ENCODE measurements at regions not wholly inside any gene's neighbourhood (a gene's known extent, or its start where the extent isn't known, plus 50 kb on each side); places are given as distances from the start of the nearest gene placed in this dataset.

DNA sequence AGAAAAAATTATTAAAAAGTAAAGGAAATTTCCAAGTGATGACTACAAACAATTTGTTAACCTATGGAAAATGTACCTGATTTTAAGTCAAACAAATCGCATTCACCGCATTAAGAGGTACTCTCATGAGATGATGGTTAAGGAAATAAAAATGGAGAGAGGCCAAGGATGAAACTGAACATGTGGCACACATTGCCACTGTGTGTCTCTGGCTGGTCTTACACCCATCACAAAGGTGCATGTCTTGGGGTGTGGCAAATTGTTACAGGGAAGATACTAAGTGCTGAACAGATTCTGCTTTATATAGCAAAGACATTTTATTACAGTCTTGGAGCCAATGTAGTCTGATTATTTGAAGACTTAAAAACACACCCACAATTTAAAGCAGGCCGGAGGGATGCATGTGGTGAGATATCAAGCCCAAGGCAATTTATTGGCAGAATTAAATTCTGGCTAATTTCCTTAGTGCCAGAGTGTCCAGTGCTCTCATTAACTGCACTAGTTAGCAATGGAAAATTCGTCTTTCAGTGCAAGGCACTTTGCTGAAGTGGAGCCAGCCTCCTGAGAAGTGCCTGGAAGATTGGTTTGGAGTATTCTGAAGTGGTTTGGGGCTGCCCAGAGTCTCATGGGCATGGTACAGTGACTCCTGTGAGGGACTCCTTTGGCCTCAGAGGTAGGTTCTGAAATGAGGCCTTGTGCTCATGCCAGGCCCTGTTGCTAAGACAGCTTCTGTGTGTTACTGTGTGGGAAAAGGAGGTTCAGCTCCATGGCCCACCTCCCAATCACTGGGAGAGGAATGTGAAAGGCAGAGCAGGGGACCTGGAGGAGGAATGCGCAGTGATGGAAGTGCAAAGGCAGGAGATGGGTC lies 166.9 kb downstream of the BRMS1L start (continued):
- TF ChIP-seq RXRA (IDR thresholded peaks at IDR 0.05; ENCODE audit: borderline replicate concordance, low read depth) = no peak
- TF ChIP-seq FOSL2 (IDR thresholded peaks at IDR 0.05; ENCODE audit: borderline replicate concordance, low read depth) = no peak
- TF ChIP-seq TCF12 (IDR thresholded peaks at IDR 0.05) = no peak
- no peak for TF ChIP-seq TAF1 (IDR thresholded peaks at IDR 0.05; ENCODE audit: borderline replicate concordance, low read depth, low read length)

GRCh38 chr14:35991356-35991755 lies 165.2 kb downstream of the BRMS1L start:
- H3K27ac ChIP-seq (ENCODE audit: low read depth in 2 of 2, low read length in 1 of 2) = no peak overlapping the region
- no peaks in the 10 kb centered on the region for H3K79me2 ChIP-seq (ENCODE audit: insufficient read depth)
- H3K4me2 ChIP-seq = no peak overlapping the region
- no peak for DNase-seq
- H3K36me3 ChIP-seq (replicated peaks in 1 of 2; ENCODE audit: control insufficient read depth in 1 of 2, insufficient read depth in 2 of 2, low read length in 1 of 2) = no peaks in the 10 kb centered on the region
- H3K9me3 ChIP-seq = no peaks in the 10 kb centered on the region
- H3F3A ChIP-seq (replicated peaks; ENCODE audit: insufficient read depth) = no peaks in the 10 kb centered on the region
- no peak overlapping the region for H3K9ac ChIP-seq
- H4K20me1 ChIP-seq (ENCODE audit: insufficient read depth) = no peaks in the 10 kb centered on the region
- POLR2A ChIA-PET = no interaction called here
- H3K9me2 ChIP-seq = no peaks in the 10 kb centered on the region
- no peak overlapping the region for H3K4me3 ChIP-seq (ENCODE audit: low read depth in 2 of 2, low read length in 1 of 2)
- no peaks in the 10 kb centered on the region; a peak in 1 of 4 replicates for H3K4me1 ChIP-seq (ENCODE audit: control insufficient read depth in 1 of 2, insufficient read depth in 2 of 2, low read depth in 1 of 2, low read length in 1 of 2)
- H3K27me3 ChIP-seq (ENCODE audit: insufficient read depth) = peaks cover 18% of the 10 kb centered on the region; the same call in 1 of the 2 replicates
- TF ChIP-seq JUND (IDR thresholded peaks at IDR 0.05) = no peak
- no peak overlapping the region for H2AFZ ChIP-seq (ENCODE audit: low read depth)
- CTCF ChIA-PET = interaction anchor here (0.9 kb wide), 1 partner anchor 78 kb away, joined by 3 read pairs; no protein-coding TSS in a partner anchor

GRCh38 chr14:35989736-35990135 lies 163.6 kb downstream of the BRMS1L start:
- Histone ChIP-seq H2AFZ (ENCODE audit: low read depth) (no peak overlapping the region), H3K79me2 (ENCODE audit: insufficient read depth) (no peaks in the 10 kb centered on the region), H3K4me1 (ENCODE audit: control insufficient read depth in 1 of 2, insufficient read depth in 2 of 2, low read depth in 1 of 2, low read length in 1 of 2) (no peaks in the 10 kb centered on the region; a peak in 1 of 4 replicates), H3K27me3 (ENCODE audit: insufficient read depth) (peaks cover 16% of the 10 kb centered on the region; the same call in 1 of the 2 replicates), H3K36me3 (replicated peaks in 1 of 2; ENCODE audit: control insufficient read depth in 1 of 2, insufficient read depth in 2 of 2, low read length in 1 of 2) (no peaks in the 10 kb centered on the region), H3K9ac (no peak overlapping the region), H3K27ac (ENCODE audit: low read depth in 2 of 2, low read length in 1 of 2) (no peak overlapping the region), H3K4me2 (no peak overlapping the region), H3K4me3 (ENCODE audit: low read depth in 2 of 2, low read length in 1 of 2) (no peak overlapping the region), H3K9me3 (no peaks in the 10 kb centered on the region), H3F3A (replicated peaks; ENCODE audit: insufficient read depth) (no peaks in the 10 kb centered on the region), H4K20me1 (ENCODE audit: insufficient read depth) (no peaks in the 10 kb centered on the region), H3K9me2 (no peaks in the 10 kb centered on the region)
- ChIA-PET POLR2A (no interaction called here), CTCF (no interaction called here)
- 58% methylated on average over 4 of the region's 4 CpGs for WGBS (ENCODE audit: low lambda C conversion rate)
- no peak for DNase-seq
- no peak for TF ChIP-seq POLR2AphosphoS5 (IDR thresholded peaks at IDR 0.05; ENCODE audit: low read depth, low read length)
- TF ChIP-seq JUND (IDR thresholded peaks at IDR 0.05) = no peak
- TF ChIP-seq TAF1 (IDR thresholded peaks at IDR 0.05; ENCODE audit: borderline replicate concordance, low read depth, low read length) = no peak
- TF ChIP-seq SIN3A (IDR thresholded peaks at IDR 0.05; ENCODE audit: borderline replicate concordance, low read depth, low read length) = no peak
- no peak for TF ChIP-seq MXI1 (IDR thresholded peaks at IDR 0.05; ENCODE audit: low read depth, low read length)
- TF ChIP-seq MEF2A (IDR thresholded peaks at IDR 0.05; ENCODE audit: borderline replicate concordance, low read depth) = no peak
- no peak for TF ChIP-seq RCOR1 (IDR thresholded peaks at IDR 0.05; ENCODE audit: low read length)
- no peak for TF ChIP-seq EZH2phosphoT487 (IDR thresholded peaks at IDR 0.05; ENCODE audit: borderline replicate concordance, low read depth)
- TF ChIP-seq, protein P1, sequence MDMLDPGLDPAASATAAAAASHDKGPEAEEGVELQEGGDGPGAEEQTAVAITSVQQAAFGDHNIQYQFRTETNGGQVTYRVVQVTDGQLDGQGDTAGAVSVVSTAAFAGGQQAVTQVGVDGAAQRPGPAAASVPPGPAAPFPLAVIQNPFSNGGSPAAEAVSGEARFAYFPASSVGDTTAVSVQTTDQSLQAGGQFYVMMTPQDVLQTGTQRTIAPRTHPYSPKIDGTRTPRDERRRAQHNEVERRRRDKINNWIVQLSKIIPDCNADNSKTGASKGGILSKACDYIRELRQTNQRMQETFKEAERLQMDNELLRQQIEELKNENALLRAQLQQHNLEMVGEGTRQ (IDR thresholded peaks at IDR 0.05; ENCODE audit: borderline replicate concordance, low read depth, low read length) = no peak
- TF ChIP-seq RXRA (IDR thresholded peaks at IDR 0.05; ENCODE audit: borderline replicate concordance, low read depth) = no peak
- no peak for TF ChIP-seq EP300 (IDR thresholded peaks at IDR 0.05; ENCODE audit: borderline replicate concordance in 1 of 2, low read depth in 1 of 2, low read length in 1 of 2)
- TF ChIP-seq TCF12 (IDR thresholded peaks at IDR 0.05) = no peak
- TF ChIP-seq TEAD4 (IDR thresholded peaks at IDR 0.05; ENCODE audit: borderline replicate concordance, insufficient read depth) = no peak
- no peak for TF ChIP-seq ELF1 (IDR thresholded peaks at IDR 0.05)
- TF ChIP-seq, protein P2, sequence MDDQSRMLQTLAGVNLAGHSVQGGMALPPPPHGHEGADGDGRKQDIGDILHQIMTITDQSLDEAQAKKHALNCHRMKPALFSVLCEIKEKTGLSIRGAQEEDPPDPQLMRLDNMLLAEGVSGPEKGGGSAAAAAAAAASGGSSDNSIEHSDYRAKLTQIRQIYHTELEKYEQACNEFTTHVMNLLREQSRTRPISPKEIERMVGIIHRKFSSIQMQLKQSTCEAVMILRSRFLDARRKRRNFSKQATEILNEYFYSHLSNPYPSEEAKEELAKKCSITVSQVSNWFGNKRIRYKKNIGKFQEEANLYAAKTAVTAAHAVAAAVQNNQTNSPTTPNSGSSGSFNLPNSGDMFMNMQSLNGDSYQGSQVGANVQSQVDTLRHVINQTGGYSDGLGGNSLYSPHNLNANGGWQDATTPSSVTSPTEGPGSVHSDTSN (IDR thresholded peaks at IDR 0.05) = no peak
